ENCODE measurements at regions not wholly inside any gene's neighbourhood (a gene's known extent, or its start where the extent isn't known, plus 50 kb on each side); places are given as distances from the start of the nearest gene placed in this dataset.

- TF ChIP-seq EZH2 (IDR thresholded peaks at IDR 0.05) (no peak), POLR2AphosphoS5 (IDR thresholded peaks at IDR 0.05; ENCODE audit: low read depth, low read length) (no peak), CTCF (IDR thresholded peaks at IDR 0.05 in 2 of 3, conservative IDR thresholded peaks at IDR 0.05 in 1 of 3; ENCODE audit: borderline replicate concordance in 1 of 3, insufficient read depth in 1 of 3, low read depth in 2 of 3, low read length in 2 of 3) (no peak), FOSL1 (IDR thresholded peaks at IDR 0.05; ENCODE audit: low read depth) (no peak), POLR2A (IDR thresholded peaks at IDR 0.05; ENCODE audit: borderline replicate concordance, extremely low read depth, insufficient read depth, insufficient read length) (no peak), CEBPB (IDR thresholded peaks at IDR 0.05; ENCODE audit: low read depth) (no peak), EZH2phosphoT487 (IDR thresholded peaks at IDR 0.05; ENCODE audit: borderline replicate concordance) (no peak), REST (IDR thresholded peaks at IDR 0.05; ENCODE audit: low read depth) (no peak), SRF (IDR thresholded peaks at IDR 0.05; ENCODE audit: low read depth) (no peak), ZNF274 (IDR thresholded peaks at IDR 0.05; ENCODE audit: low read depth, low read length) (no peak), ATF3 (IDR thresholded peaks at IDR 0.05) (no peak), ZBTB33 (IDR thresholded peaks at IDR 0.05; ENCODE audit: extremely low read depth, insufficient replicate concordance, low read length) (no peak), YY1 (IDR thresholded peaks at IDR 0.05; ENCODE audit: extremely low read depth, insufficient replicate concordance, low read depth, low read length) (no peak)
Measured at GRCh38 chr2:3042601-3043585, 334.7 kb downstream of the EIPR1 start.

All from HCT116 (cell line).